ENCODE measurements at regions not wholly inside any gene's neighbourhood (a gene's known extent, or its start where the extent isn't known, plus 50 kb on each side); places are given as distances from the start of the nearest gene placed in this dataset. TPM values are rescaled to one million over a fixed set of nuclear protein-coding genes. Genes with fewer than 3 reads are reported as not detected.

Small RNA genes in the stretch of these regions (small RNA-seq; reads per million reads assigned to genes)
- gene MIR4643 (ENCODE audit: low replicate concordance) (not detected), gene MTATP6P25 (ENCODE audit: low replicate concordance) (not detected), gene MTCO1P56 (ENCODE audit: low replicate concordance) (not detected), gene MTND4LP19 (ENCODE audit: low replicate concordance) (not detected), gene RF00012 (ENCODE audit: low replicate concordance) (not detected), gene RN7SL415P (ENCODE audit: low replicate concordance) (0.06 reads per million)

Measured in lung (tissue), 1 donor.